ENCODE measurements at regions not wholly inside any gene's neighbourhood (a gene's known extent, or its start where the extent isn't known, plus 50 kb on each side); places are given as distances from the start of the nearest gene placed in this dataset.
A peak's percentile ranks its signal among the peaks of the same experiment; 100 is the strongest.

DNA sequence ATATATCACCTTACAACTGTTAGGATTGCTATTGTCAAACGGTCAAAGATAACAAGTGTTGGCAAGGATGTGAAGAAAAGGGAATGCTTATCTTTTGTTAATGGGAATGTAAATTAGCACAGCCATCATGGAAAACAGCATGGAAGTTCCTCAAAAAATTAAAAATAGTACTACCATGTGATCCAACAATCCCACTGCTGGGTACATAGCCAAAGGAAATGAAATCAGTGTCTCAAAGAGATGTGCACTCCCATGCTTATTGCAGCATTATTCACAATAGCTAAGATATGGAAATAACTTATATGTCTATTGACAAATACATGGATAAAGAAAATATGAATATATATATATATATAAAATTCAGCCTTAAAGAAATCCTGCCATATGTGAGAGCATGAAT, 274.6 kb downstream of the EDEM1 start:
- DNase-seq (ENCODE audit: low spot score in 2 of 2), result no peak
- no peak for TF ChIP-seq EP300 (IDR thresholded peaks at IDR 0.05)
- TF ChIP-seq POLR2A (IDR thresholded peaks at IDR 0.05), result no peak
- TF ChIP-seq, protein P1, sequence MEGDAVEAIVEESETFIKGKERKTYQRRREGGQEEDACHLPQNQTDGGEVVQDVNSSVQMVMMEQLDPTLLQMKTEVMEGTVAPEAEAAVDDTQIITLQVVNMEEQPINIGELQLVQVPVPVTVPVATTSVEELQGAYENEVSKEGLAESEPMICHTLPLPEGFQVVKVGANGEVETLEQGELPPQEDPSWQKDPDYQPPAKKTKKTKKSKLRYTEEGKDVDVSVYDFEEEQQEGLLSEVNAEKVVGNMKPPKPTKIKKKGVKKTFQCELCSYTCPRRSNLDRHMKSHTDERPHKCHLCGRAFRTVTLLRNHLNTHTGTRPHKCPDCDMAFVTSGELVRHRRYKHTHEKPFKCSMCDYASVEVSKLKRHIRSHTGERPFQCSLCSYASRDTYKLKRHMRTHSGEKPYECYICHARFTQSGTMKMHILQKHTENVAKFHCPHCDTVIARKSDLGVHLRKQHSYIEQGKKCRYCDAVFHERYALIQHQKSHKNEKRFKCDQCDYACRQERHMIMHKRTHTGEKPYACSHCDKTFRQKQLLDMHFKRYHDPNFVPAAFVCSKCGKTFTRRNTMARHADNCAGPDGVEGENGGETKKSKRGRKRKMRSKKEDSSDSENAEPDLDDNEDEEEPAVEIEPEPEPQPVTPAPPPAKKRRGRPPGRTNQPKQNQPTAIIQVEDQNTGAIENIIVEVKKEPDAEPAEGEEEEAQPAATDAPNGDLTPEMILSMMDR (IDR thresholded peaks at IDR 0.05), result no peak
- Histone ChIP-seq H3K9me3 (no peaks in the 10 kb centered on the region), H3K27ac (no peak overlapping the region), H3K27me3 (no peaks in the 10 kb centered on the region), H3K36me3 (no peaks in the 10 kb centered on the region), H3K4me3 (no peak overlapping the region), H3K4me1 (no peaks in the 10 kb centered on the region)
- 67 to 71% methylated on average over 1 of the region's 1 CpG for WGBS, 2 donors

DNA sequence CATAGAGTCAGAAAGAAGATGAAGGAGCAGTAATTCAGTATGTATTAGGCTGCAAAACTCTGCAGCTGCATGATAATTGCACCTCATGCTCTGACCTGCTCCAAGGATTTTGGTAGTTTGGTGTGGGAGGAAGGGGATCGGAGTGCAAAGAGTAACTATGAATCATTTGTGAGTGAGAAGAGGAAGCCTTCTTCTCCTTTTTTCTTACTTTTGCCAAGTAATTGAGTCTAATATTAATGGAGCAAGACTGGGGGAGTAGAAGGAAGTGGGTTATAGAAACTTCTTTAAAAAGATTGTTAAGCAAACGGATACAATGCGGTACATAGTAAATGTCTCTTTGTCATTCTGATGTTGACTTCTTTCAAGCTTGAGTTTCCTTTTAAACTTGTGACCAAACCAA, 276.5 kb downstream of the EDEM1 start:
- Histone ChIP-seq H3K4me1 (no peaks in the 10 kb centered on the region), H3K4me3 (no peak overlapping the region), H3K27me3 (no peaks in the 10 kb centered on the region), H3K27ac (no peak overlapping the region), H3K9me3 (no peaks in the 10 kb centered on the region), H3K36me3 (no peaks in the 10 kb centered on the region)
- TF ChIP-seq EP300 (IDR thresholded peaks at IDR 0.05) (peak in 1 of 2 donors; percentile 8), POLR2A (IDR thresholded peaks at IDR 0.05) (no peak)
- no peak for DNase-seq (ENCODE audit: low spot score in 2 of 2)
- 25 to 48% methylated on average over 3 of the region's 3 CpGs for WGBS, 2 donors

DNA sequence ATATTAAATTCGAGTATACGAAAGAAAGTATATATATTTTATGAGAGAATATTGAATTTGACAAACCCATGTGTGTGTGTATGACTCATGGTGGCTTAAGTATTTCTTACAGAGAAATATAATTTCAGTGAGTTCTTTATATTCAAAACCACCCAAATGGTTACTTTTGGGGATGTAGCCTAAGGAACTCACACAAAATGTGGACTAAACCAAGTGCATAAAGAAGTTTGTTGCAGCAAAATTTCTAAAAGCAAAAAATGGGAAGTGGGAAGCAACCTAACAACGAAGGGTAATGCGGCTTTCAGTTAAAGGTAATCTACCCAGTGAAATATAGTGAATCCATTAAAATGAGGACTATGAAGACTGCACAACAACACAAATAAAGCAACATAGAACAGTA, 277.1 kb downstream of the EDEM1 start:
- Histone ChIP-seq H3K9me3 (no peaks in the 10 kb centered on the region), H3K27me3 (no peaks in the 10 kb centered on the region), H3K4me1 (no peaks in the 10 kb centered on the region), H3K36me3 (no peaks in the 10 kb centered on the region), H3K27ac (no peak overlapping the region), H3K4me3 (no peak overlapping the region)
- 82% methylated on average over 4 of the region's 4 CpGs for WGBS, 2 donors
- no peak for DNase-seq (ENCODE audit: low spot score in 2 of 2)
- TF ChIP-seq POLR2A (IDR thresholded peaks at IDR 0.05) (no peak), EP300 (IDR thresholded peaks at IDR 0.05) (no peak)
- TF ChIP-seq, protein P1 (IDR thresholded peaks at IDR 0.05), result no peak

DNA sequence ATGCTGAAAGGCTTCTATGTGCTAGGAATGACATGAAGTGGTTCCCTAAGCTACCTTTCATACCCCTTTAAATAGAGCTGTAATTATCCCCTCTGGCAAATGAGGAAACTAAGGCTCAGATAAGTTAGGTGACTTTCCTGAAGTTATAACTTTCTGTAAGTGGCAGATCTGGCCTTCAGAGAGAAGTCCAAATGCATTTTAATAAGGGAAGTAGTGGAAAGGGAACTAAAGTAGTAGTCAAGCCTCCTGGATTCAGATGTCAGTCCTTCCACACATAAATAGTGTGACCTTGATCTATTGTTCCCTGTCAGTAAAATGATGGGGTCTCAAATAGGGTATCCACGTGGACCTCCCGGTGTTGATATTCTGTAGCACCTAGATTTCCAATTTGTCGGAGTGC, 277.7 kb downstream of the EDEM1 start:
- Histone ChIP-seq H3K4me1 (no peaks in the 10 kb centered on the region), H3K4me3 (no peak overlapping the region), H3K27me3 (no peaks in the 10 kb centered on the region), H3K36me3 (no peaks in the 10 kb centered on the region), H3K9me3 (no peaks in the 10 kb centered on the region), H3K27ac (no peak overlapping the region)
- DNase-seq (ENCODE audit: low spot score in 2 of 2), result no peak
- TF ChIP-seq POLR2A (IDR thresholded peaks at IDR 0.05) (no peak), EP300 (IDR thresholded peaks at IDR 0.05) (no peak)
- TF ChIP-seq, protein P1 (IDR thresholded peaks at IDR 0.05), result no peak
- 87 to 90% methylated on average over 3 of the region's 3 CpGs for WGBS, 2 donors

DNA sequence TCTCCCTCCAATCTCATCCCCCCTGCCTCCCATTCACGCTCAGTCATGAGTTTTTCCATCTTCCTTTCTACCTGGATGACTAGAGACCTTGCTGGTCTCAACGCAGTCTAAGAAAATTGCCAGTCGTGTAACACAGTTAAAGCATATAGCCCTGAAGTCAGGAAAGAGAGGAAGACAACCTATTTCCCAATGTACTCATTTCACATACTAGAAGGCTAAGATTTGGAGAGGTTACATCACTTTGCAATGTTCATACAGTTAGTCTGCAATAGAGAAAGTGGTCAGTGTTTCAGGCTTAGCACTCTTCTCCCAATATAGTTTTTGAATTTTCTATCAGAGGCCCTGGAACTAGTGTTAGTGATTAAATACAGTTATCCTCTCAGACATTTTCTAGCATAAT, 278.6 kb downstream of the EDEM1 start:
- H3K27ac ChIP-seq, result no peak overlapping the region
- TF ChIP-seq, protein P1 (IDR thresholded peaks at IDR 0.05), result no peak
- TF ChIP-seq POLR2A (IDR thresholded peaks at IDR 0.05), result no peak
- no peak for TF ChIP-seq EP300 (IDR thresholded peaks at IDR 0.05)
- no peak overlapping the region for H3K4me3 ChIP-seq
- H3K9me3 ChIP-seq, result no peaks in the 10 kb centered on the region
- no peaks in the 10 kb centered on the region for H3K27me3 ChIP-seq
- no peaks in the 10 kb centered on the region for H3K4me1 ChIP-seq
- H3K36me3 ChIP-seq, result no peaks in the 10 kb centered on the region
- DNase-seq (ENCODE audit: low spot score in 2 of 2), result no peak
- WGBS, 2 donors, result 77 to 84% methylated on average over 3 of the region's 3 CpGs

DNA sequence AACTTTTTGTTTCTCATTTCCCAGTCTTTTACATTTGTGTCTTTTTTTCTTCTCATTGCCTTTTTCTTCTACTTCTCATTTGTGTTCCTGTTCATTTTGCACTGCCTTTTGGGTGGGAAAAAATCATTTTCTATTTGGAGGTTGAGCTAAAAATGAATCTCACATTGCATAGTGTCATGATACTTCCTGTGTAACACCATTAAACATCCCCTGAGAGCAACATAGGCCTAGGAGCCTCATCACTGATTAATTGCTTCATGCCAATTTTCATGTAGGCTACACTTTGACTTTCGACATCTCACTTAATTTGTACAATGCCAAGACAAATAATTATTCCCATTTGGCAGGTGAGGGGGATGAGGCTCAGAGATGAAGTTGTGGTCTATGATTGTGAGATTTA, 279.2 kb downstream of the EDEM1 start:
- Histone ChIP-seq H3K27ac (no peak overlapping the region), H3K4me1 (no peaks in the 10 kb centered on the region), H3K4me3 (no peak overlapping the region), H3K36me3 (no peaks in the 10 kb centered on the region), H3K9me3 (no peaks in the 10 kb centered on the region), H3K27me3 (no peaks in the 10 kb centered on the region)
- WGBS, 2 donors, result 69 to 77% methylated on average over 1 of the region's 1 CpG
- no peak for DNase-seq (ENCODE audit: low spot score in 2 of 2)
- TF ChIP-seq POLR2A (IDR thresholded peaks at IDR 0.05) (no peak), EP300 (IDR thresholded peaks at IDR 0.05) (no peak)
- TF ChIP-seq, protein P1 (IDR thresholded peaks at IDR 0.05), result no peak
